Fibroblast of pulmonary artery (primary cell): ENCODE measurements at regions not wholly inside any gene's neighbourhood (a gene's known extent, or its start where the extent isn't known, plus 50 kb on each side); places are given as distances from the start of the nearest gene placed in this dataset.

Experiments used
- DNase-seq: peaks from one replicate; pipeline ENCODE4 v3.0.0-alpha.2; 2010; ENCODE audit warnings: low read depth
- H3K4me3 ChIP-seq: replicated peaks from 2 replicates; pipeline ENCODE4 v1.5.1; 2011; ENCODE audit warnings: low read depth, mild to moderate bottlenecking, control low read depth, low read length, moderate library complexity
- TF ChIP-seq, protein P1 (sequence below): IDR thresholded peaks from 2 replicates; pipeline ENCODE4 v1.5.1; 2011; ENCODE audit warnings: mild to moderate bottlenecking, control low read depth, low read length, inconsistent platforms; ENCODE audit errors: missing control alignments

DNA sequence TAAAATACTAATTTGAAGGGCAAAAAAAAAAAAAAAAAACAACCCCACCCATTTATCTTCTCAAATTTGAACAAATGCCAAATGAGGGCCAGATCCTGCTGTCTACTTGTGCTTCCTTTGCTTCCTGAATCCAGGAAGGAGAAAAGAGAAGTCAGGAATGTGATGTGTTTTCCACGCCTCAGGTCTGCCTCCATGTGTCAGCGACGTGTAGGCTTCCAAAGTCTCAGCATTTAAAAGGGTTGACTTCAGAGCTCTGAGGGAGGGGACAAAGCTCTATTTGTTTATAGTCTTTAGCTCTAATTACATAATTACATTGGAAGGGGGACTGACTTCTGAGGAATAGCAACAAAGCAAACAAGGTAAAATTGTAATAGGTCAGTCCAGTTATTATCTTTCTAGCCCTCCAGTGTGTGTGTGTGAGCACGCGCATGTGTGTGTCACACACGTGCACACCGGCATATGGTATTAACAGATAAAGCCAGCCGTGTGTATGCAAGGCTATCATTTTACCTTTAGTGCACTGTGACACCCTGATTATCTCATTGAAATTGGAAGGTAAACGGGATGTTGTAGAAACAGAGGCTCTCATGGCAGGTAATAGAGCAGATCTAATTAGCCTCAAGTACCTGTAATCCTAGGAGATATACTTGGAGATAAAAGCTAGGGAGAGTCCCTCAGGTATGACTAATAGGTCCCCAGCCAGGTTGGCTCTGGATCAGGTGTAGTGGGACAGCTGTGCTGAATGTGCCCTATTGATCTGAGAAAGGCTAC is 911.4 kb upstream of the ZEB2 start:
- TF ChIP-seq, protein P1, sequence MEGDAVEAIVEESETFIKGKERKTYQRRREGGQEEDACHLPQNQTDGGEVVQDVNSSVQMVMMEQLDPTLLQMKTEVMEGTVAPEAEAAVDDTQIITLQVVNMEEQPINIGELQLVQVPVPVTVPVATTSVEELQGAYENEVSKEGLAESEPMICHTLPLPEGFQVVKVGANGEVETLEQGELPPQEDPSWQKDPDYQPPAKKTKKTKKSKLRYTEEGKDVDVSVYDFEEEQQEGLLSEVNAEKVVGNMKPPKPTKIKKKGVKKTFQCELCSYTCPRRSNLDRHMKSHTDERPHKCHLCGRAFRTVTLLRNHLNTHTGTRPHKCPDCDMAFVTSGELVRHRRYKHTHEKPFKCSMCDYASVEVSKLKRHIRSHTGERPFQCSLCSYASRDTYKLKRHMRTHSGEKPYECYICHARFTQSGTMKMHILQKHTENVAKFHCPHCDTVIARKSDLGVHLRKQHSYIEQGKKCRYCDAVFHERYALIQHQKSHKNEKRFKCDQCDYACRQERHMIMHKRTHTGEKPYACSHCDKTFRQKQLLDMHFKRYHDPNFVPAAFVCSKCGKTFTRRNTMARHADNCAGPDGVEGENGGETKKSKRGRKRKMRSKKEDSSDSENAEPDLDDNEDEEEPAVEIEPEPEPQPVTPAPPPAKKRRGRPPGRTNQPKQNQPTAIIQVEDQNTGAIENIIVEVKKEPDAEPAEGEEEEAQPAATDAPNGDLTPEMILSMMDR: no peak
- no peak overlapping the region for H3K4me3 ChIP-seq
- DNase-seq: peak; percentile 8

DNA sequence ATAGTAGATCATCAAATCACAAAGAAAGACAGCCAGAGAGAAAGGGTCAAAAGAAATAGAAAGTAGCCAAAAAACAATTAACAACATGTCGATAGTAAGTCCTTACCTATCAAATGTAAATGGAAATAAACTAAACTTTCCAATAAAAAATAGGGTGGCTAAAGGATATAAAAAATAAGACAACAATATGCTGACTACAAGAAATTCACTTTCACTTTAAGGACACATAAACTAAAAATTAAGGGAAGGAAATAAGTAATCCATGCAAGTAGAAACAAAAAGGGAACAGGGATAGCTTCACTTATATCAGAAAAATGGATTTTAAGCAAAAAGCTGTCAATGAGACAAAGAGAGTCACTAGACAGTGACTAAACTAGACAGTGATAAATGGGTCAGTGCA is 903.9 kb upstream of the ZEB2 start:
- TF ChIP-seq, protein P1: no peak
- H3K4me3 ChIP-seq: no peak overlapping the region
- no peak for DNase-seq

DNA sequence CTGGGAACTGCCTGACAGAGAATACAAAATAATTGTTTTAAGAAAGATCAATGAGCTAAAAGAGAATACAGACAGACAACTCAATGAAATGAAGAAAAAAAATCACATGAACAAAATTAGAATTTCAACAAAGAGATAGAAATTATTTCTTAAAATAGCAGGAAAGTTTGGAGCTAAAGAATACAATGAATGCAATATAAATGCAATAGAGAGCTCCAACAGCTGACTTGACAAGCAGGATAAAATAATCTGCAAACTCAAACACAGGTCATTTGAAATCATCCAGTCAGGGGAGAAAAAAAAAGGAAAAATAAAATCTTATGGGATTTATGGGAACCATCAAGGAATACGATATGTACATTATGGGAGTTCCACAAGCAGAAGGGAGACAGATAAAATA is 902.7 kb upstream of the ZEB2 start:
- no peak overlapping the region for H3K4me3 ChIP-seq
- no peak for DNase-seq
- TF ChIP-seq, protein P1: no peak

DNA sequence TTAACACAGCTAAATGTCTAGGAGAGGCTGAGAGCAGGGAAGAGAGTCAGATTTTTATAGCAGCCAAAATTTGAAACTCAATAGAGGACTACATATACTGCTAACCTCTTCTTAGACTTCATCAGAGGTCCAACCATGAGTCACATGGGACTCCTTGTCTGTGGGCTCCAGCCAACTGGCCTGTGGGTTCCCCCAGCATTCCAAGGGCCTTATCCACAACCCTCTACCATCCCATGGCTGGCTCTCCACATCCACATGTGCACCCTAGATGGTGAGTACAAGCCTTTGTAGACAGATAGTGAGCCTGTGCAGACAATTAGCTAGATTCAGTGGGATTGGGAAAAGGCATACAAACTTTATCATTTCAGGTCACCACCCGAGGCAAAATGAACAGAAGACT is 901.9 kb upstream of the ZEB2 start:
- TF ChIP-seq, protein P1: no peak
- no peak for DNase-seq
- no peak overlapping the region for H3K4me3 ChIP-seq

DNA sequence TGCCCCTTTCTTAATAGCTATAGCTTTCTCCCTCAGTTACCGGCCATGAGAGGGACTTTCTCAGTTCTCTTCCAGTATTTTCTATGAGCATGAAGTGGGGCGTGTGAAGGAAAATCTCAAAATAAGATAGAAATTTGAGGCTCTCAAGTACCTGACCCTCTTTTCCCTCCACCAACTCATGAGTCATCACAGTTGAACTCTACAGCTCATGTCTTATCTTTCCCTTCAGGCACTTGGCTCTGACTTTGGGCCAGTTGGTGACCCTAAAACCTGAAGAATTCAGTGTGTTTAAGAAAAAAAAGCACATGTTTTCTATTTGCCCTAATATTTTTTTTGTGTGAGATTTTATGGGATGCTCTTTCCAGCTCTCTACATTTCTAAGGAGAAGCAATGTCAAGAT is 896.7 kb upstream of the ZEB2 start:
- TF ChIP-seq, protein P1: no peak
- no peak for DNase-seq
- no peak overlapping the region for H3K4me3 ChIP-seq

DNA sequence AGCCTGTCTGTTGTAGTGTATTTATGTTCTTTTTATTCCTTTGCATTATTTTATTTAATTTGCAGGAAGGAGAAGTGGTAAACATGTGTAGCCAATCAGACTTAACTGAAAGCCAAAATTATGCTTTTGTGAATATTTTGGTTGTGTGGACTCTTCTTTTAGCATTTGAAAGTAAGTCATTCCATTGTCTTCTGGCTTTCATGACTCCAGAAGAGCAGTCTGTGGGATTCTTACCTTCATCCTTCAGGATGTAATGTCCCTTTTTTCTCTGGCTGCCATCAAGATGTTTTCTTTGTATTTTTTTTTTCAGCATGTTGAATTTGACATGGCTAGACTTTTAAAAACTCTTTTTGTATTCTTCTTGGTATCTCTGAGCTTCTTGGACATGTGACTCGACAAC is 895.2 kb upstream of the ZEB2 start:
- TF ChIP-seq, protein P1: no peak
- H3K4me3 ChIP-seq: no peak overlapping the region
- no peak for DNase-seq
